Stimulated activated CD4-positive, alpha-beta T cell treated with anti-CD3 and anti-CD28 coated beads, Interleukin-15, amount 100 ng/mL, for 1 hour (primary cell): ENCODE measurements at regions not wholly inside any gene's neighbourhood (a gene's known extent, or its start where the extent isn't known, plus 50 kb on each side); places are given as distances from the start of the nearest gene placed in this dataset.

Source experiments
- DNase-seq, 2 donors: peaks; one replicate each; pipeline ENCODE4 v3.0.0-alpha.2; 2020; ENCODE audit warnings: low read depth in 1 of 2, low spot score in 1 of 2

DNA sequence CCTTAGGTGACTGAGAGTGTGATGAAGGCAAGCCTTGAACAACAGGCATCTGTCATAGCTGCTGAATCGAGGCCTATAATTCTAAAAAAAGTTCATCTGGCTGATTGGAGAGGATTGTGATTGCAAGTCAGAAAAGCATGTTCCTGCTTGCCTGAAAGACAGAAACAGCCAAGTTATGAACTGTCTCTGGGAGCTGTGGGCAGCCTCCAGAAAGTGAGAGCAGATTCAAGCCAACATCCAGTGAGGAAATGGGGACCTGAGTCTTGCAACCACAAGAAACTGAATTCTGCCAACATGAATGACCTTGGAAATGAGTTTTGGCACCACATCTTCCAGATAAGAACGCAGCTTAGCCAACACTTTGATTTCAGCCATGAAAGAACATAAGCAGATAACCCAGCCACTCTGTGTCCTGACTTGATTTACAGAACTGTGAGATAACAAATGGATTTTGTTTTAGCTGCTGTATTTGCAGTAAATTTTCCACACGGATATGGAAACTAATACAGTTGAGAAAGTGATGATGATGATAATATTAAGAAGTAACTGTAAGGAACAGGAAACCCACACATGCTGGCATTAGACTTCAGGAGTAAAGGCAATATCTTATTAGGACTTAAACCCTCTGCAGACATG is 240.3 kb upstream of the NDST3 start:
- no peak for DNase-seq

GRCh38 chr4:117796677-117797076 is 237.6 kb upstream of the NDST3 start:
- no peak for DNase-seq

DNA sequence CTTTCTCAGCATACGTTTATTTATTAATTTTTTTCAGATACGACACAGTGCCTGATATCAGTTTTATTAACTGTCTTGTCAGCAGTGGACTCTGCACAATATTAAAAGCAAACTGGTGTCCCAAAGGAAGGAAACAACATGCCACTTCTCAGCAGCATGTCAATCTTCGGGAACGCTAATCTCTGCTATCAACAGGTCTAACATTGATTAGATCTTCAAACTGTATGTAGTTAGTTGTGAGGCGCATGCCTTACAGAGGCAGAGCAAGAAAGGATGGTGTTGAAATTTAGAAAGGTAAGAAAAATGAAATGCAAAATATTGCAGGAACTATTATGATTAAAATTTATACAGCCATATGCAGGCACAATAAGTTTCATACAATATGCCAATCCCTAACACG is 233.7 kb upstream of the NDST3 start:
- DNase-seq: no peak

DNA sequence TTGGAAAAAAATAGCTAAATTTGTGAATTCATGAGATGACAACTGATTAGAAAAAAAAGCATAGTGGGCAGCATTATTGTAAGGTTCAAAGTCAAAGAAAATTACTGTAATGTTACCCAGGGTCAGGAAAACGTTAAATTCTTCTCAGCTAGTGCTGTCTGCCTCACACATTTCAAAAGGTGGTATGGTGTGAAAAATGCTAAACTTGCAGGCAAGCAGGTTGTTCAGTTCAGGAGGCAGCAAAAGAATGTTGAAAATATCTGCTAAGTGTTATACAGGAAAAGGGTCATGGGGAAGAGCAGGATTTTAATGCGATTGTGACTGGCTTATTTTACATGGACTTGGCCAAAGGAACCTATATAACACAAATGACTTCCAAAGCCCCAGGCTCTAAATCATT is 232.5 kb upstream of the NDST3 start:
- DNase-seq: no peak

DNA sequence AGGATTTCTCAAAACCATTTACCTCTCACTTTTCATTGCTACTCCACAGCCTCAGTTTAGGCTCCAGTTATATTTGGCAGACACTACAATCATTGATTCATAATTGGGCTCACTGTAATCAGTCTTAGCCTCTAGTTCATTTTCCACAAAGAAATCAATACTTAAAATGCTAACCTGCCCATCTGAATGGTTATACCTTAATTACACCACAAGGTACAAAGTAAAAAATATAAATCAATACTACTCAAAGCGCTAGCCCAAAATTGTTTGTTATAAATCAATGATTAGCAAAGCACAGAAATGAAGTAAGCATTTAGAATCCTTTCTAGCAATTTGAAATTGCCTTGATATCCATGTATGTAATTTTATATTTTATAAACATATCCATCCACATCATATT is 222.6 kb upstream of the NDST3 start:
- no peak for DNase-seq

GRCh38 chr4:117814277-117815246 is 219.7 kb upstream of the NDST3 start:
- no peak for DNase-seq

- no peak for DNase-seq
These were observed 217.0 kb upstream of the NDST3 start for GRCh38 chr4:117817301-117817700.

DNA sequence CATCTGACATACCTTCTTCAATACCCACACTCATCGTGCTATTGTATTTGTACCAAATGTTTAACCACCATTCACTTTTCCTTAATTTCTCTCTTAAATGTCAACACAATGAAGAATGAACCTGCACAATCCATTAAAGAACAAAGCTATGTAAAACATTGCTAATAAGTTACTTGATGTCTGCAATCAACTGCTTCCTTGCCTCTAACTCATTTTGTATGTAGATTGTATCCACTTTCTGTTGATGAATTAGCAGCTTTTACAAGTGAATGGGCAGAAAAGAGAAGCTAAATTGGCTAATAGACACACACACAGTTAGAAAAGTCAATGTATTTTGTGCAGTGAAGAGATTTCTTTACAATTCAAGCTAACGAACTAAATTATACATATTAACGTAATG is 212.5 kb upstream of the NDST3 start:
- DNase-seq: no peak

GRCh38 chr4:117823388-117823787 is 210.9 kb upstream of the NDST3 start:
- DNase-seq: no peak

- no peak for DNase-seq
These were observed 208.7 kb upstream of the NDST3 start for GRCh38 chr4:117825600-117825999.

GRCh38 chr4:117831060-117831683 is 203.1 kb upstream of the NDST3 start:
- no peak for DNase-seq

DNA sequence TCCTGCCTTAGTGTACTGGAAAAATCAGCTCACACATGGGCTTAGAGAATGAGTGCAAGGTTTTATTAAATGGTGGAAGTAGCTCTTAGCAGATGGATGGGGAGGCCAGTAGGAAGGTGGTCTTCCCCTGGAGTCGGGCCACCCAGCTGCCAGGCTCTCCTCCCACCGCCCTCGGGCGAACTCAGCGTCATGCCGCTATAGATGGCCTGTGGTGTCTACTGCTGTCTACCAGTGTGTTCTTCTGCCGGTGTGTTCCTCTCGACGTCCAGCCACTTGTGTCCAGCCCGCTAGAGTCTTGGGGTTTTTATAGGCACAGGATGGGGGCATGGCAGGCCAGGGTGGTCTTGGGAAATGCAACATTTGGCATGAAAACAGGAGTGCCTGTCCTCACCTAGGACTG is 198.7 kb upstream of the NDST3 start:
- DNase-seq: no peak

DNA sequence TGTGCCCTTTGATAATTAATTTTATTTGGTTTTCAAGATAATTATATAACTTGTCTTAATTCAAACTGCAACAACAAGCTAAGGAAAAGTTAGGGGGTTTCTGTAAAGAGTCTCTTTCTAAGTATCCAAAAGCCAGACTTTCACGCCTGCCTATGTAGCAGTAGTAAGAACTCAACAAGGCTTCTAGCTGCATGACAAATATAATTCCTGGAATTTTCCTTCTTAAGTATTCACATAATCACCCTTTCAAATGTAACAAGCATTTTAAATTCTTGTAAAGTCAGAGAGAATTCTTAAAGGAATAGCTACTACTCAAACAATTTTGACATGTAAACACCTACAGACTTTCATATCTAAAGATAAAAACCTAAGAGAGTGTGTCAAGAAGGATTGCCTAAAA is 189.7 kb upstream of the NDST3 start:
- DNase-seq: no peak

DNA sequence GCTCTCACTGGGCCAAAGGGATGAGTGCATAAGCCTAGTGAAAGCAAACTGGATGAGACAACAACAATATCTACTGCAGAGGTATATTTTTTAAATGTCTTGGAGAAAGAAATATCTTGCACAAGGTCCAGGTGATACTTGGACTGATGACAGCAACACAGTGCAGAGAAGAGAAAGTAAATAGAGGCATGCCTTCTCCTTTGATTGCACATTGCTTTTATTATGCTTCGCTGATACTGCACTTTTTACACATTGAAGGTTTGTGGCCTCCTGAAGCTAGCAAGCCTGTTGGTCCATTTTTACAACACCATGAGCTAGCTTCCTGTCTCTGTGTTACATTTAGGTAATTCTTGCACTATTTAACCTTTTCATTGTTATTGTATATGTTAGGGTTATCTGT is 189.0 kb upstream of the NDST3 start:
- no peak for DNase-seq

GRCh38 chr4:117847849-117848248 is 186.4 kb upstream of the NDST3 start:
- no peak for DNase-seq

DNA sequence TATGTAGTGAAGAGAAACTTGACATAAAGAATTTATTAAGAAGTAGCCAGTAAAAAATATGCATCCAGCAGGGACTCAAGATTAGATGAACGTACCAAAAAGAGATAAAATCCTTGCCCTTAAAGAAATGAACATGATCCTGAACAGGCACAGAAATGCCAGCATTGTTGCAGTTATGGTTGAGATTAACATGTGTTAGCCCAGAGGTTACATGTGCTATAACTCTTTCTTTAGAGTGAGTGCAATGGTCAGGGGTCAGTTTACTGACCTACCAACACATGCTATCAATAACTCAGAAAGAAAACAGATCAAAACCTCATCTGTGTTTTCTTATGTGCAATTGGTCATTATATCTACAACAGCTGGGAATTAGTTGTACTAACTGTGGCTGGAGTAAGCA is 166.1 kb upstream of the NDST3 start:
- DNase-seq: no peak

GRCh38 chr4:117873779-117874178 is 160.5 kb upstream of the NDST3 start:
- no peak for DNase-seq

- no peak for DNase-seq
These were observed 160.1 kb upstream of the NDST3 start for GRCh38 chr4:117874216-117874615.

DNA sequence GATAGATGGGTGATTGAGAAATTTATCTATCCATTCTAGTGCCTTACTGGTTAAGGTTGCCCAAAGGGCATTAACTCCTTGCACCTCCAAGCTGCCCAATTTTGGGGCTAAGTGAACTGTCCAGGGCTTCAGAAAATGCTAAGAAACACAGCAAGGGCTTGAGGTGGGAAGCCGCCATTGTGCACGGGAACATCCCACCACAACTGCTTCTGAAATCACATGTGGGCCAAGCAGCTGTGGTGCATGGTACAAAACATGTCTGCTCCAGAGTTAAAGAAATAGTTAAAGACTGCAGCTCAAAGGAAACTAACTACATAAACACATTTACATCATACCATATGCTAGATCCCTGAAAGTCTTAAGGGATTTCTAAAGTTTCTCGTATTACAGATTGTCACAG is 144.3 kb upstream of the NDST3 start:
- DNase-seq: no peak

- no peak for DNase-seq
These were observed 141.1 kb upstream of the NDST3 start for GRCh38 chr4:117893207-117893606.

DNA sequence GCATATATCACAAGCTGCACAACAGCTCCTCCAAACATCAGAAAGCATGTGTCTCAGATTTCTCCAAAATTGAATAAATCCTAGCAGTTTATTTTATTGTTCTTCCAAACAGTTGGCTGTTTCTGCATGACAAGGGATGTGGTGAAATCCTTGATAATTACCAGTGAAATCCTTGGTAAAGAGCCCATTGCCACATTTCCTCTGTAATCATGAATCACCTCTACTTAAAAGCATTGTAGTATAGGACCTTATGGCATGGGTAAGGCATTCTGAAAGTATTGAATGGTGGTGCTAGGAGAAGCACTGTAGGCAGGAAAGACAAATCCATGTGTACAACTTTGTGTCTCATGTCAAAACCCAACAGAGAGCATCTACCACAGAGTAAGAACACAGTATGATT is 135.8 kb upstream of the NDST3 start:
- DNase-seq: no peak

GRCh38 chr4:117900832-117901231 is 133.5 kb upstream of the NDST3 start:
- DNase-seq: no peak
